Renal pelvis (tissue), 1 donor: ENCODE measurements at regions not wholly inside any gene's neighbourhood (a gene's known extent, or its start where the extent isn't known, plus 50 kb on each side); places are given as distances from the start of the nearest gene placed in this dataset.

Experiments
- DNase-seq: peaks from one replicate; pipeline ENCODE4 v3.0.0-alpha.2; 2013

GRCh38 chr2:120455390-120455789 is 109.5 kb downstream of the INHBB start:
- DNase-seq: no peak

GRCh38 chr2:120456867-120457266 is 110.9 kb downstream of the INHBB start:
- DNase-seq: no peak

- no peak for DNase-seq
These were observed 114.6 kb downstream of the INHBB start for GRCh38 chr2:120460511-120460910.

GRCh38 chr2:120461092-120461491 is 115.2 kb downstream of the INHBB start:
- DNase-seq: no peak

GRCh38 chr2:120461546-120462537 is 115.9 kb downstream of the INHBB start:
- DNase-seq: no peak

- DNase-seq: no peak
These were observed 117.6 kb downstream of the INHBB start for GRCh38 chr2:120463527-120463926.

GRCh38 chr2:120463996-120464395 is 118.1 kb downstream of the INHBB start:
- no peak for DNase-seq

- DNase-seq: no peak
These were observed 118.6 kb downstream of the INHBB start for GRCh38 chr2:120464448-120464931.

- no peak for DNase-seq
These were observed 119.2 kb downstream of the INHBB start for GRCh38 chr2:120465012-120465700.

GRCh38 chr2:120465701-120465988 is 119.7 kb downstream of the INHBB start:
- no peak for DNase-seq

GRCh38 chr2:120465989-120466703 is 120.2 kb downstream of the INHBB start:
- no peak for DNase-seq

- DNase-seq: no peak
These were observed 120.7 kb downstream of the INHBB start for GRCh38 chr2:120466704-120467054.

GRCh38 chr2:120468136-120468535 is 122.2 kb downstream of the INHBB start:
- no peak for DNase-seq

- no peak for DNase-seq
These were observed 123.5 kb downstream of the INHBB start for GRCh38 chr2:120469426-120469825.

- DNase-seq: no peak
These were observed 124.4 kb downstream of the INHBB start for GRCh38 chr2:120470041-120470965.

- DNase-seq: no peak
These were observed 125.2 kb downstream of the INHBB start for GRCh38 chr2:120471166-120471565.

GRCh38 chr2:120472031-120472430 is 126.1 kb downstream of the INHBB start:
- no peak for DNase-seq

GRCh38 chr2:120472891-120473309 is 127.0 kb downstream of the INHBB start:
- DNase-seq: no peak

- no peak for DNase-seq
These were observed 127.8 kb downstream of the INHBB start for GRCh38 chr2:120473522-120474271.

- DNase-seq: no peak
These were observed 128.6 kb downstream of the INHBB start for GRCh38 chr2:120474486-120474885.

- DNase-seq: no peak
These were observed 130.2 kb downstream of the INHBB start for GRCh38 chr2:120476141-120476540.
